ENCODE measurements at regions not wholly inside any gene's neighbourhood (a gene's known extent, or its start where the extent isn't known, plus 50 kb on each side); places are given as distances from the start of the nearest gene placed in this dataset.

GRCh38 chrX:475926-476723 is 89.4 kb upstream of the PPP2R3B start:
- no peaks in the 10 kb centered on the region for H3K4me1 ChIP-seq (ENCODE audit: control insufficient read depth, insufficient read depth, low read length)
- H3K4me3 ChIP-seq (ENCODE audit: low read depth, low read length), result no peak overlapping the region
- TF ChIP-seq ZNF843 (tag by site-specific recombination; IDR thresholded peaks at IDR 0.05), result 0 out of 2 replicates have a peak, but pooled peaks have one; percentile 23
- no peak for TF ChIP-seq ZBTB49 (tag by site-specific recombination; IDR thresholded peaks at IDR 0.05; ENCODE audit: low read depth)
- TF ChIP-seq INSM2 (tag by site-specific recombination; IDR thresholded peaks at IDR 0.05), result 0 out of 2 replicates have a peak, but pooled peaks have one; percentile 36
- no peak for TF ChIP-seq ZNF248 (tag by site-specific recombination; IDR thresholded peaks at IDR 0.05)
- 0 out of 2 replicates have a peak, but pooled peaks have one; percentile 21 for TF ChIP-seq KLF8 (tag by site-specific recombination; IDR thresholded peaks at IDR 0.05)
- TF ChIP-seq ZNF341 (tag by site-specific recombination; IDR thresholded peaks at IDR 0.05; ENCODE audit: low read depth), result peak; percentile 93
- TF ChIP-seq HIC1 (tag by site-specific recombination; IDR thresholded peaks at IDR 0.05), result peak; percentile 42; the same call in 1 of the 2 replicates
- TF ChIP-seq ZNF629 (tag by site-specific recombination; IDR thresholded peaks at IDR 0.05), result peak; percentile 62
- TF ChIP-seq ZFP69B (tag by site-specific recombination; IDR thresholded peaks at IDR 0.05), result 0 out of 2 replicates have a peak, but pooled peaks have one; percentile 40
- TF ChIP-seq ZNF146 (tag by site-specific recombination; IDR thresholded peaks at IDR 0.05), result 0 out of 2 replicates have a peak, but pooled peaks have one; percentile 3
- TF ChIP-seq ZEB2 (tag by site-specific recombination; IDR thresholded peaks at IDR 0.05), result peak; percentile 60; the same call in 1 of the 2 replicates
- TF ChIP-seq GFI1B (tag by site-specific recombination; IDR thresholded peaks at IDR 0.05), result no peak
- 0 out of 2 replicates have a peak, but pooled peaks have one; percentile 15 for TF ChIP-seq ZXDB (tag by site-specific recombination; IDR thresholded peaks at IDR 0.05)
- ChIA-PET POLR2A (no interaction called here), CTCF (no interaction called here)
- no peaks in the 10 kb centered on the region for H3K9me3 ChIP-seq (ENCODE audit: control insufficient read depth, insufficient read depth, low read depth, low read length)
- H3K36me3 ChIP-seq (ENCODE audit: control insufficient read depth in 2 of 2, insufficient read depth in 1 of 2, low read length in 2 of 2), result no peaks in the 10 kb centered on the region
- no peak overlapping the region for H3K27ac ChIP-seq (ENCODE audit: extremely low read depth, low read depth, low read length)

GRCh38 chrX:476724-477075 is 90.0 kb upstream of the PPP2R3B start:
- H3K4me1 ChIP-seq (ENCODE audit: control insufficient read depth, insufficient read depth, low read length), result no peaks in the 10 kb centered on the region
- H3K9me3 ChIP-seq (ENCODE audit: control insufficient read depth, insufficient read depth, low read depth, low read length), result no peaks in the 10 kb centered on the region
- H3K4me3 ChIP-seq (ENCODE audit: low read depth, low read length), result no peak overlapping the region
- H3K27ac ChIP-seq (ENCODE audit: extremely low read depth, low read depth, low read length), result no peak overlapping the region
- ChIA-PET CTCF (no interaction called here), POLR2A (no interaction called here)
- H3K36me3 ChIP-seq (ENCODE audit: control insufficient read depth in 2 of 2, insufficient read depth in 1 of 2, low read length in 2 of 2), result no peaks in the 10 kb centered on the region
- TF ChIP-seq ZBTB44 (tag by site-specific recombination; IDR thresholded peaks at IDR 0.05), result no peak
- TF ChIP-seq ZNF501 (tag by site-specific recombination; IDR thresholded peaks at IDR 0.05), result no peak
- TF ChIP-seq ZNF266 (tag by site-specific recombination; IDR thresholded peaks at IDR 0.05; ENCODE audit: low read depth), result no peak
- no peak for TF ChIP-seq ZNF404 (tag by site-specific recombination; IDR thresholded peaks at IDR 0.05)
- TF ChIP-seq ZFP69B (tag by site-specific recombination; IDR thresholded peaks at IDR 0.05), result no peak
- no peak for TF ChIP-seq ZNF623 (tag by site-specific recombination; IDR thresholded peaks at IDR 0.05)
- TF ChIP-seq ZFP41 (tag by site-specific recombination; IDR thresholded peaks at IDR 0.05; ENCODE audit: borderline replicate concordance), result no peak

All from HEK293 (cell line).